HepG2 (cell line): ENCODE measurements at regions not wholly inside any gene's neighbourhood (a gene's known extent, or its start where the extent isn't known, plus 50 kb on each side); places are given as distances from the start of the nearest gene placed in this dataset.

ENCODE experiments used
- ATAC-seq: fragments of 200-7000 bp; cut with Tn5 transposase; 3 replicates; pipeline ENCODE4 v1.9.1; 2020; ENCODE audit warnings: mild to moderate bottlenecking, moderate library complexity
- BruUV-seq: library from RNA; stranded (reverse); fragments of 400-500 nt; replicated peaks from 2 replicates; lab custom pipeline; 2021; lab: Mats Ljungman, UMichigan
- CTCF ChIA-PET: fragments of 300-600 bp; formaldehyde crosslinking; extraction: SDS; loops from one replicate; lab custom pipeline; 2021; ENCODE audit warnings: low total read pairs, inconsistent platforms, low intra/inter-chr PET ratio; lab: Yijun Ruan, JAX
- POLR2A ChIA-PET: fragments of 350-600 bp; sonication (Branson Sonifier 250); formaldehyde crosslinking; loops from one replicate; lab custom pipeline; 2020; ENCODE audit warnings: antibody characterized with exemption, inconsistent platforms; lab: Yijun Ruan, JAX
- DNase-seq: peaks from one replicate; pipeline ENCODE4 v3.0.0-alpha.2; 2015; ENCODE audit warnings: low spot score
- FAIRE-seq: peaks from 3 replicates; lab custom pipeline; 2011; peaks lifted over from hg19 to GRCh38; lab: Jason Lieb, UNC
- H2AFZ ChIP-seq: one replicate; pipeline ENCODE4 v1.6.1; 2011; ENCODE audit warnings: low read length, inconsistent platforms
- H3K27ac ChIP-seq: fragments of 300-600 bp; 3 replicates; pipeline ENCODE4 v1.8.0; 2011; ENCODE audit warnings: mixed run types, mild to moderate bottlenecking, mixed read lengths, low read length, inconsistent platforms; ENCODE audit not compliant: insufficient read depth; ENCODE audit errors: extremely low read length
- H3K27me3 ChIP-seq, 2 experiments: fragments of 200-600 bp in 1 of 2; 2 replicates in 1 of 2; 3 replicates in 1 of 2; pipeline versions ENCODE4 v1.6.0 to v1.8.0; 2011; ENCODE audit warnings: low read length in 2 of 2, mild to moderate bottlenecking in 2 of 2, moderate library complexity in 2 of 2, inconsistent platforms in 1 of 2; ENCODE audit not compliant: insufficient read depth in 2 of 2, control insufficient read depth in 1 of 2
- H3K36me3 ChIP-seq, 2 experiments: fragments of 200-600 bp in 1 of 2; replicated peaks in 1 of 2; 2 replicates in 1 of 2; 3 replicates in 1 of 2; pipeline versions ENCODE4 v1.5.1 to v1.8.0; 2011; ENCODE audit warnings: low read length in 2 of 2, inconsistent platforms in 1 of 2; ENCODE audit not compliant: insufficient read depth in 2 of 2, control insufficient read depth in 1 of 2
- H3K4me1 ChIP-seq: 2 replicates; pipeline ENCODE4 v1.5.1; 2012; ENCODE audit warnings: low read length, inconsistent platforms; ENCODE audit not compliant: insufficient read depth
- H3K4me2 ChIP-seq: 2 replicates; pipeline ENCODE4 v1.6.0; 2011; ENCODE audit warnings: low read depth, low read length, inconsistent platforms
- H3K4me3 ChIP-seq, 3 experiments: fragments of 200-600 bp in 1 of 3; sonication (generic), shearing (Covaris generic) in 1 of 3; replicated peaks in 1 of 3; 2 replicates each; pipeline ENCODE4 v1.5.1; 2011 to 2016; ENCODE audit warnings: low read length in 3 of 3, inconsistent platforms in 2 of 3, low read depth in 2 of 3, mild to moderate bottlenecking in 2 of 3, control low read depth in 1 of 3, mixed read lengths in 1 of 3; ENCODE audit not compliant: insufficient read depth in 1 of 3
- H3K79me2 ChIP-seq: one replicate; pipeline ENCODE4 v1.6.1; 2011; ENCODE audit warnings: low read length, inconsistent platforms; ENCODE audit not compliant: insufficient read depth
- H3K9ac ChIP-seq: 2 replicates; pipeline ENCODE4 v1.6.0; 2011; ENCODE audit warnings: mild to moderate bottlenecking, low read depth, low read length, inconsistent platforms; ENCODE audit not compliant: insufficient read depth
- H3K9me3 ChIP-seq: 2 replicates; pipeline ENCODE4 v1.5.1; 2012; ENCODE audit warnings: mild to moderate bottlenecking, low read length
- H4K20me1 ChIP-seq: 2 replicates; pipeline ENCODE4 v1.6.0; 2011; ENCODE audit warnings: inconsistent platforms, mild to moderate bottlenecking, low read length, moderate library complexity; ENCODE audit not compliant: insufficient read depth
- AKNA ChIP-seq: sonication (generic); formaldehyde crosslinking; IDR thresholded peaks from 2 replicates; pipeline ENCODE4 v1.4.0; 2020; ENCODE audit warnings: missing genetic modification reagents, borderline replicate concordance
- ARID4A ChIP-seq: sonication (generic); formaldehyde crosslinking; IDR thresholded peaks from 2 replicates; pipeline ENCODE4 v1.5.0; 2020; ENCODE audit warnings: mild to moderate bottlenecking, missing genetic modification reagents, borderline replicate concordance
- CBFB ChIP-seq: sonication (generic); formaldehyde crosslinking; IDR thresholded peaks from 2 replicates; pipeline ENCODE4 v1.4.0; 2020; ENCODE audit warnings: missing genetic modification reagents
- IKZF5 ChIP-seq: IDR thresholded peaks from 2 replicates; pipeline ENCODE4 v1.6.1; 2018; ENCODE audit warnings: missing genetic modification reagents, mild to moderate bottlenecking, missing compliant biosample characterization
- RBM22 ChIP-seq: fragments of 200-400 bp; formaldehyde crosslinking; optimal IDR thresholded peaks from 2 replicates; pipeline ENCODE3; 2017; ENCODE audit warnings: mild to moderate bottlenecking, low read length, moderate library complexity
- ZHX2 ChIP-seq, 2 experiments: sonication (generic) in 1 of 2; formaldehyde crosslinking in 1 of 2; IDR thresholded peaks; 2 replicates each; pipeline versions ENCODE4 v1.6.1 to v1.9.0; 2014 to 2022; ENCODE audit warnings: antibody characterized with exemption in 1 of 2, borderline replicate concordance in 1 of 2, inconsistent platforms in 1 of 2, low read depth in 1 of 2, missing genetic modification reagents in 1 of 2
- ZKSCAN1 ChIP-seq: fragments of 150-350 bp; IDR thresholded peaks from 2 replicates; pipeline ENCODE4 v1.6.1; 2014; ENCODE audit warnings: low read length
- ZNF780A ChIP-seq: sonication (generic); formaldehyde crosslinking; IDR thresholded peaks from 2 replicates; pipeline ENCODE4 v1.8.0; 2022; ENCODE audit warnings: mild to moderate bottlenecking, missing genetic modification reagents, moderate library complexity
- WGBS: methylation state at CpG from one replicate; pipeline ENCODE4 v1.1.6; 2017; ENCODE audit warnings: low lambda C conversion rate; 5-methylcytosine and 5-hydroxymethylcytosine counted together
- in situ Hi-C: cut with HindIII; loops from 2 replicates; pipeline ENCODE4 v1.10.0; 2017; ENCODE audit warnings: low pct_unique_long_range_greater_than_20kb; ENCODE audit not compliant: extremely low pct_ligation_motif_present
- intact Hi-C: fragments of 100-400 bp; cut with micrococcal nuclease; formaldehyde crosslinking; loops from one replicate; pipeline ENCODE4 v1.10.0; 2022; ENCODE audit not compliant: unreplicated experiment

- Histone ChIP-seq H4K20me1 (no peaks in the 10 kb centered on the region), H3K27me3 (no peaks in the 10 kb centered on the region), H3K4me1 (no peaks in the 10 kb centered on the region), H3K4me3 (no peak overlapping the region), H3K9me3 (no peaks in the 10 kb centered on the region), H3K9ac (no peak overlapping the region), H3K79me2 (no peaks in the 10 kb centered on the region), H3K36me3 (no peaks in the 10 kb centered on the region), H3K27ac (no peak overlapping the region), H2AFZ (no peak overlapping the region), H3K4me2 (no peak overlapping the region)
- CTCF ChIA-PET, result no interaction called here
- WGBS, result 0% methylated on average over 2 of the region's 2 CpGs
- POLR2A ChIA-PET, result no interaction called here
- in situ Hi-C loops, result no loop called here
- intact Hi-C loops, result no loop called here
- DNase-seq (no peak), ATAC-seq (no peak), FAIRE-seq (no peak)
- BruUV-seq, result no TSS peak
- TF ChIP-seq IKZF5 (CRISPR knock-in tag) (no peak), ZKSCAN1 (no peak), ZHX2 (IDR thresholded peaks at IDR 0.05; ENCODE audit: low read depth) (no peak), ZHX2 (CRISPR knock-in tag; IDR thresholded peaks at IDR 0.05; ENCODE audit: borderline replicate concordance) (no peak), ARID4A (CRISPR knock-in tag) (no peak), AKNA (no peak), CBFB (CRISPR knock-in tag) (no peak), RBM22 (no peak), ZNF780A (no peak)
These were observed 180.2 kb upstream of the ROBO1 start for GRCh38 chr3:79947957-79948356.
